Fibroblast of mammary gland (primary cell): ENCODE measurements at regions not wholly inside any gene's neighbourhood (a gene's known extent, or its start where the extent isn't known, plus 50 kb on each side); places are given as distances from the start of the nearest gene placed in this dataset.

ENCODE experiments used
- DNase-seq: peaks from one replicate; pipeline ENCODE4 v3.0.0-alpha.2; 2010; ENCODE audit warnings: low read depth
- H3K4me3 ChIP-seq: 2 replicates; pipeline ENCODE4 v1.5.1; 2011; ENCODE audit warnings: low read depth, mild to moderate bottlenecking, low read length, moderate library complexity; ENCODE audit not compliant: control insufficient read depth
- TF ChIP-seq, protein P1 (sequence below): conservative IDR thresholded peaks from 2 replicates; pipeline ENCODE4 v1.5.1; 2011; ENCODE audit warnings: low read depth, low read length, inconsistent platforms; ENCODE audit not compliant: control insufficient read depth, insufficient read depth

- no peak for DNase-seq
- no peak overlapping the region for H3K4me3 ChIP-seq
- TF ChIP-seq, protein P1, sequence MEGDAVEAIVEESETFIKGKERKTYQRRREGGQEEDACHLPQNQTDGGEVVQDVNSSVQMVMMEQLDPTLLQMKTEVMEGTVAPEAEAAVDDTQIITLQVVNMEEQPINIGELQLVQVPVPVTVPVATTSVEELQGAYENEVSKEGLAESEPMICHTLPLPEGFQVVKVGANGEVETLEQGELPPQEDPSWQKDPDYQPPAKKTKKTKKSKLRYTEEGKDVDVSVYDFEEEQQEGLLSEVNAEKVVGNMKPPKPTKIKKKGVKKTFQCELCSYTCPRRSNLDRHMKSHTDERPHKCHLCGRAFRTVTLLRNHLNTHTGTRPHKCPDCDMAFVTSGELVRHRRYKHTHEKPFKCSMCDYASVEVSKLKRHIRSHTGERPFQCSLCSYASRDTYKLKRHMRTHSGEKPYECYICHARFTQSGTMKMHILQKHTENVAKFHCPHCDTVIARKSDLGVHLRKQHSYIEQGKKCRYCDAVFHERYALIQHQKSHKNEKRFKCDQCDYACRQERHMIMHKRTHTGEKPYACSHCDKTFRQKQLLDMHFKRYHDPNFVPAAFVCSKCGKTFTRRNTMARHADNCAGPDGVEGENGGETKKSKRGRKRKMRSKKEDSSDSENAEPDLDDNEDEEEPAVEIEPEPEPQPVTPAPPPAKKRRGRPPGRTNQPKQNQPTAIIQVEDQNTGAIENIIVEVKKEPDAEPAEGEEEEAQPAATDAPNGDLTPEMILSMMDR: no peak
Measured at GRCh38 chr11:26202754-26203153, 129.2 kb upstream of the ANO3 start.

GRCh38 chr11:26204101-26204500 lies 127.8 kb upstream of the ANO3 start:
- no peak for DNase-seq
- TF ChIP-seq, protein P1: no peak
- no peak overlapping the region for H3K4me3 ChIP-seq

DNA sequence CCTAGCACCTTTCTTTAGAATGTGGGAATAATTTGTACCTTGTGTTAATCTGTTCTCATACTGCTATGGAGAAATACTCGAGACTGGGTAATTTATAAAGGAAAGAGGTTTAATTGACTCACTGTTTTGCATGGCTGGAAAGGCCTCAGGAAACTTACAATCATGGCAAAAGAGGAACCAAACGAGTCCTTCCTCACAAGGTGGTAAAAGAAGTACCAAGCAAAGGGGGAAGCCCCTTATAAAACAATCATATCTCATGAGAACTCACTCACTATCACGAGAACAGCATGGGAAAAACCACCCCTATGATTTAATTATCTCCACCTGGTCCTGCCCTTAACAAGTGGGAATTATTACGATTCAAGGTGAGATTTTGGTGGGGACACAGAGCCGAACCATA lies 127.1 kb upstream of the ANO3 start:
- H3K4me3 ChIP-seq: no peak overlapping the region
- TF ChIP-seq, protein P1: no peak
- no peak for DNase-seq

DNA sequence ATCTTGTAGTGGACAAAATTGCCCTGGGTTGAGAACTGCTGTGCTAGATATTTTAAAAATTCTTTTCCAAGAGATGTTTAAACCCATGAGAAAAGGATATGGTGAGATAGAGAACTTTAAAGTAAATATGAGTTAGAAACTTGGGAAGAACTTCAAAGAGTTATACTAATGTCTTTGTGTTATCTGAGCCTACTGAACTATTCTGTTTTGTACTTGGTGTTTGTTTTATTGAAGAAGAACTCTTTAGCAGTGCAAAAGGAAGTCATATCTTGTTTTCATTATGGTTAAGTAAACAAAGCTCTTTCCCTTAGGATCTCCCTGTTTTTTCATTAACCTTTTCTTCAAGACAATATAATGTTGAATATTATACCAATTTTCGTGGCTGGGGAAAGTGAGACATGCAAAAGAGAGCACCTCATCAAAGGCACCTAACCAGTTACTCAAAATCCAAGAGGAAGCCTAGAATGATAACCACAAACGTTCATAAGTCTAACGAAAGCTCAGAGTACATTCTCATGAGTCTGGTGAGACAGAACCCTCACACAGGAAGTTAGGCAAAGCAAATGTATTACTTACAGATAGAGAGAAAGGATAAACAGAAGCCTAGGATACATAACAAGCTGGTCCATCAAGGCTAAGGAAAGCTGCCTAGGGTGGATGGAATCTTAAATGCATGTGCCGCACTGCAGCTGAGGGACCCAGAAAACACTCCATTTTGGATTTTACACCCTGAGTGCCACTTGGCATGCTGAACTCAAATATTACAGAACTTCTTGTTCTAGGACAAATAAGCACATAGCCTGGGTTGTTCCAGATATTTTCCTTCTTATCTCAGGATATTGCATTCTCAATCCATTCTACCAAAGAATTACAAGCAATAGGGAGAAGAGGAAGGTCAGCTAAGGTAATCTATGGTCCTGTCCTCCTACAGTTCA lies 112.5 kb upstream of the ANO3 start:
- TF ChIP-seq, protein P1: no peak
- DNase-seq: no peak
- no peak overlapping the region for H3K4me3 ChIP-seq

- DNase-seq: no peak
- H3K4me3 ChIP-seq: no peak overlapping the region
- TF ChIP-seq, protein P1: no peak
Measured at GRCh38 chr11:26225646-26226045, 106.3 kb upstream of the ANO3 start.

DNA sequence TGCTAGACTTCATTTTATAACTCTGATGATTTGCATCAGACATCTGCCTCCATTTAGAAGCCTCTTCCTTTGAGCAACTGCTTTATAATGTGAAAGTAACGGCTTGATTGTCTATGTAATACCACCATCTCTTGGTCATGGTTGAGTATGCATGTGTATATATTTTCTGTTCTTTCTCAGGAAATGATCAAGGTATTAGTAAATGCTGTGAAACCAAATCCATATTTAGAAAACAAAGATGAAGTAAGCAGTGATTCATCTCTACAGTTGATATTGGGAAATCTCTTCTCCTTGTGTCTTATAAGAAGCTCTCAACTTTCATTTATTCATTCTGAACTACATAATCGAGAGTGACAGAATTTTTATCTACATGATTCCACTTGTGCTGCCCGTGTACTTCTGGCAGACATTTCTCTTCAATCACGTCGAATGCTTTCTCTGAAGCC lies 104.6 kb upstream of the ANO3 start:
- peak; percentile 97 for DNase-seq
- no peak overlapping the region for H3K4me3 ChIP-seq
- TF ChIP-seq, protein P1: peak; percentile 60
